GM12875 (cell line): ENCODE measurements at regions not wholly inside any gene's neighbourhood (a gene's known extent, or its start where the extent isn't known, plus 50 kb on each side); places are given as distances from the start of the nearest gene placed in this dataset.

ENCODE experiments used
- H3K4me3 ChIP-seq: one replicate; pipeline ENCODE4 v1.5.1; 2011; ENCODE audit warnings: low read depth, low read length, control low read depth
- TF ChIP-seq, protein P1 (sequence below): IDR thresholded peaks from 2 replicates; pipeline ENCODE4 v1.5.1; 2011; ENCODE audit warnings: low read depth, mild to moderate bottlenecking, control low read depth, inconsistent platforms, low read length, moderate library complexity, borderline replicate concordance; ENCODE audit not compliant: insufficient read depth

DNA sequence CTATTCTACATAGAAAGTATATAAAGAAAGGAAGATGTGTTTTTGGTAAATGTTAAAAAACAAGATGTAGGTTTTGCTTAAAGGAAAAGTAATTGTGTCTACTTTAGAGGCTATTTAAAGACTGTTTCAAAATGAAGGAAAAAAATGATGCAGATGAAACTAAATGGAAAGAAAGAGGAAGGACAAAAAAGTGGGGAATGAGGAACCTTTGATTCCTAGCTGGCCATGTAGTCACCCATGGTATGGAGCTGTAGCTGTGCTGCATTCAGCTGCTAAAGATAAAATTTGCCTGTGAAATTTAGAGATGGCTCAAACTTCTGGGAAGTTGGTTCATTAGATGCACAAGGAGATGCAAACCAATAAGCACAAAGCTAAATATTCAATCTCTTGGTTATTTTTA is 86.8 kb upstream of the SERBP1 start:
- TF ChIP-seq, protein P1, sequence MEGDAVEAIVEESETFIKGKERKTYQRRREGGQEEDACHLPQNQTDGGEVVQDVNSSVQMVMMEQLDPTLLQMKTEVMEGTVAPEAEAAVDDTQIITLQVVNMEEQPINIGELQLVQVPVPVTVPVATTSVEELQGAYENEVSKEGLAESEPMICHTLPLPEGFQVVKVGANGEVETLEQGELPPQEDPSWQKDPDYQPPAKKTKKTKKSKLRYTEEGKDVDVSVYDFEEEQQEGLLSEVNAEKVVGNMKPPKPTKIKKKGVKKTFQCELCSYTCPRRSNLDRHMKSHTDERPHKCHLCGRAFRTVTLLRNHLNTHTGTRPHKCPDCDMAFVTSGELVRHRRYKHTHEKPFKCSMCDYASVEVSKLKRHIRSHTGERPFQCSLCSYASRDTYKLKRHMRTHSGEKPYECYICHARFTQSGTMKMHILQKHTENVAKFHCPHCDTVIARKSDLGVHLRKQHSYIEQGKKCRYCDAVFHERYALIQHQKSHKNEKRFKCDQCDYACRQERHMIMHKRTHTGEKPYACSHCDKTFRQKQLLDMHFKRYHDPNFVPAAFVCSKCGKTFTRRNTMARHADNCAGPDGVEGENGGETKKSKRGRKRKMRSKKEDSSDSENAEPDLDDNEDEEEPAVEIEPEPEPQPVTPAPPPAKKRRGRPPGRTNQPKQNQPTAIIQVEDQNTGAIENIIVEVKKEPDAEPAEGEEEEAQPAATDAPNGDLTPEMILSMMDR, result no peak
- no peak overlapping the region for H3K4me3 ChIP-seq

DNA sequence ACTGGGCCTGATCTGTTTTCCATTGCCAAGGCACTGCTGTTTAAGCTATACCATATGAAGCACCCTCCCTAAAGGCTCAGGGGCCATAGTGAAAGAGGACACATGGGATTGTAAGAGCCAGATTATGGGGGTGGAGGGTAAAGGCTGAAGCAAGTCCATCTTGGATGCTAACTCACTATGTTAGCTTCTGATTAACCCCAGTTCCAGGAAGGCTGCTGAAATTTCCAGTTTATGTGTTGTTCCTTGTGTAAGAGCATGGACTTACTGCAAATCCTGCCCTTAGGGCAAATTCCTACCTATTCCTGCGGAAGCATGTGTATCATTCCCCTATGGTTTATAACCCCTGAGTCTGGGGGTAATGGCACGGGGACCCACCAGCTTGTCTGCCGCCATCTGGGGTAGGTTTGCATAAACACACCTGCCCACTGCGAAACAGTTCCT is 91.8 kb upstream of the SERBP1 start:
- H3K4me3 ChIP-seq, result no peak overlapping the region
- TF ChIP-seq, protein P1, result no peak

DNA sequence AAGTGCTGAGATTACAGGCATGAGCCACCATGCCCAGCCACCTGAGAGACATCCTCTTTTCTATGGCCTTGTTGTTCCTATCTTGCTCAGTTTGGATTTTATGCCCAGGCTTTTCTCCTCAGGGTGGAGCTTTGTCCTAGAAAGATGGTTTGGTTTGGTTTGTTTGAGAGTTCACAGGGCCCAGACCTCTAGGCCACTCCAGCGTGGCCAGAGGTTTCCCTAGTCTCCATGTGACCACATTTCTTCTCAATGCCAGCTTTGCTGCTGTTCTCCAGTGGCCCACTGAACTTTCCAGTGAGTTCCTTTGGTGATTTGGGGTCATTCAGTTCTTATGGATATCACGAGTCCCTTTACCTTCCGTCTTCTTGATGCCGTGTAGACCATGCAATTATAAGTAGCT is 92.6 kb upstream of the SERBP1 start:
- H3K4me3 ChIP-seq, result no peak overlapping the region
- TF ChIP-seq, protein P1, result no peak

DNA sequence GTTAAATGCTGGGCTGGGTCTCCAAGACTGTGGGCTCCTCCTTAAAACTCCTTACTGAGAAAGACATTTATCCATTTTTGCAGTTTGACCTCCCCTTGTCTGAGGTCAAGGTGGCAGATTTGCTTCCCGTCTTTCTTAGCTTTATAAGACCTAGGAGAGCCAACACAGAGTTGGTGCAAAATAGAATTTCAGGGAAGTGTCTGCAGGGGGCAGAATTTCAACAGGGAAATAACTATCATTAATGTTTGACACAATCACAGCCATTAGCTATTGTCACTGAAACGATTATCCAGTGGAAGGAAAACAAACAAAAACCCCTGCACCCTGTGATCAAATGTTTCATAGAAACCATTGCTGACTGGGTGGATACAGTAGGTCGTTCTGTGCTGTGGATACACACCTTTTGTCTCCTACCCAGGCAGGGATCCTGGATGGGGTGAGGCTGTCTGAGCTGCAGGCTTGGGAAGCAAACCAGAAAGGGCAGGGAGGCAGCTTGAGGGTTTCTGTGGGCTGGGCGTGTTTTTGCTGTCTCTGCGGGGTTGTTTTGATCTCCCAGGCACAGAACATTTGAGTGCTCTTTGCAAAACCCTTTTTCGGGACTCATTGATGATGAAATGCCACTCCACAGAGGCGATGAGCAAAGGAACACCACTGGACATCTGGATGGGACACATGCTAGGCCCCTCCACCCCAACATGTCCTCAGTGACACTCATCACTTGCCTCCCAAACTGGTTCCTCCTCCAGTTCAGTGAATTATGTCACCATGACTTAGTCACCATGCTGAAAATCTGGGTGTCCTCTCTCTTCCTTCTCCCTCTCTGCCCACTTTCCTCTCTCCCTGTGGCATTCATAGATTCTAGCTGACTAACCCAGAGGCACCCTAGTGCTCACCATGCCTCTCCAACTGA is 94.2 kb upstream of the SERBP1 start:
- TF ChIP-seq, protein P1, result no peak
- H3K4me3 ChIP-seq, result no peak overlapping the region

GRCh38 chr1:67525053-67525760 is 95.0 kb upstream of the SERBP1 start:
- TF ChIP-seq, protein P1, result no peak
- no peak overlapping the region for H3K4me3 ChIP-seq

GRCh38 chr1:67528141-67528540 is 97.9 kb upstream of the SERBP1 start:
- TF ChIP-seq, protein P1, result no peak

DNA sequence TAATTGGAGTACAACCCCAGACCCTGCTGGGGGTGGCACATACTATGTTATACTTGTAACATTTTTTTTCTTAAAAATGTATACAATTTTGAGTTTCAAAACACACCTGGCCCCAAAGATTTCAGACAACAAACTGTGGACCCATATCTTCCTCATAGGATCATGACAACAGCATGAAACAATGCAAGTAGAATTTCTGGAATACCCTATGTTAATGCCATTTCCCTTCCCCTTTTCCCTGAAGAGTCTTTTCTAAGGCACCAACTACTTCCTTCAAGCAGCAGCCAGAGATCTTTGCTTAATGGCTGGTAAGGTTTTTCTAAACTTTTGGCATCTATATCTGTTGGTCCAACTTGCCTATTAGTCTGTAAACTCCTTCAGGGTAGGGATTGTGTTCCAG is 99.9 kb upstream of the SERBP1 start:
- TF ChIP-seq, protein P1, result no peak
- no peak overlapping the region for H3K4me3 ChIP-seq

More at GRCh38 chr1:67528141-67528540, 97.9 kb upstream of the SERBP1 start:
- no peak overlapping the region for H3K4me3 ChIP-seq
